GM12874 (cell line): ENCODE measurements at regions not wholly inside any gene's neighbourhood (a gene's known extent, or its start where the extent isn't known, plus 50 kb on each side); places are given as distances from the start of the nearest gene placed in this dataset.

Experiments used
- CTCF ChIP-seq: IDR thresholded peaks from 2 replicates; pipeline ENCODE4 v1.5.1; 2011; ENCODE audit warnings: low read depth, mild to moderate bottlenecking, control low read depth, low read length, moderate library complexity; ENCODE audit not compliant: insufficient read depth

- TF ChIP-seq CTCF: no peak
These were observed 65.1 kb downstream of the YIPF5 start for GRCh38 chr5:144105371-144105770.

- TF ChIP-seq CTCF: no peak
These were observed 62.3 kb downstream of the YIPF5 start for GRCh38 chr5:144108131-144108530.
